PC-9 (cell line): ENCODE measurements at regions not wholly inside any gene's neighbourhood (a gene's known extent, or its start where the extent isn't known, plus 50 kb on each side); places are given as distances from the start of the nearest gene placed in this dataset.

ENCODE experiments used
- BruUV-seq: library from RNA; stranded (reverse); fragments of 400-500 nt; replicated peaks from 2 replicates; lab custom pipeline; 2021; lab: Mats Ljungman, UMichigan
- CTCF ChIA-PET: fragments of 300-600 bp; sonication (Branson Sonifier 250); formaldehyde crosslinking; loops from one replicate; lab custom pipeline; 2022; ENCODE audit warnings: antibody characterized with exemption; lab: Charles Lee
- POLR2A ChIA-PET: fragments of 300-600 bp; sonication (Branson Sonifier 250); formaldehyde crosslinking; loops from one replicate; lab custom pipeline; 2022; ENCODE audit warnings: antibody characterized with exemption; ENCODE audit not compliant: unreplicated experiment; lab: Charles Lee
- DNase-seq, 2 experiments: peaks; one replicate each; pipeline versions ENCODE4 v3.0.0 to v3.0.0-alpha.2; 2015 to 2022; ENCODE audit warnings: mixed read lengths in 1 of 2
- H2AFZ ChIP-seq: fragments of 200-600 bp; sonication (generic); 2 replicates; pipeline ENCODE4 v1.8.1; 2017; ENCODE audit warnings: antibody characterized with exemption
- H3F3A ChIP-seq: fragments of 200-600 bp; sonication (generic); 2 replicates; pipeline ENCODE4 v1.8.1; 2017; ENCODE audit warnings: antibody characterized with exemption, mild to moderate bottlenecking, low read depth; ENCODE audit not compliant: insufficient read depth
- H3K27ac ChIP-seq: fragments of 200-600 bp; sonication (generic); 2 replicates; pipeline ENCODE4 v1.6.1; 2016; ENCODE audit warnings: mixed run types
- H3K27me3 ChIP-seq: fragments of 200-600 bp; sonication (generic); 2 replicates; pipeline ENCODE4 v1.6.1; 2016; ENCODE audit warnings: low read depth, mixed run types; ENCODE audit not compliant: insufficient read depth
- H3K36me3 ChIP-seq: fragments of 200-600 bp; sonication (generic); 2 replicates; pipeline ENCODE4 v1.6.1; 2016; ENCODE audit warnings: low read depth, mixed run types
- H3K4me1 ChIP-seq: fragments of 200-600 bp; sonication (generic); replicated peaks from 2 replicates; pipeline ENCODE4 v1.6.1; 2016; ENCODE audit warnings: mixed run types; ENCODE audit not compliant: insufficient read depth
- H3K4me2 ChIP-seq: fragments of 200-600 bp; sonication (generic); 2 replicates; pipeline ENCODE4 v1.6.1; 2017; ENCODE audit warnings: mixed run types
- H3K4me3 ChIP-seq: fragments of 200-600 bp; sonication (generic); 2 replicates; pipeline ENCODE4 v1.6.1; 2016; ENCODE audit warnings: mixed run types
- H3K79me2 ChIP-seq: fragments of 200-600 bp; sonication (generic); 2 replicates; pipeline ENCODE4 v1.6.1; 2017; ENCODE audit warnings: low read depth, mixed run types
- H3K9me2 ChIP-seq: fragments of 200-600 bp; sonication (generic); 2 replicates; pipeline ENCODE4 v1.8.1; 2017; ENCODE audit warnings: mild to moderate bottlenecking; ENCODE audit not compliant: insufficient read depth
- H3K9me3 ChIP-seq: fragments of 200-600 bp; sonication (generic); 2 replicates; pipeline ENCODE4 v1.8.1; 2016; ENCODE audit warnings: low read depth; ENCODE audit not compliant: insufficient read depth
- H4K20me1 ChIP-seq: fragments of 200-600 bp; sonication (generic); 2 replicates; pipeline ENCODE4 v1.8.1; 2017; ENCODE audit not compliant: insufficient read depth
- CTCF ChIP-seq: fragments of 200-600 bp; sonication (generic); conservative IDR thresholded peaks from 2 replicates; pipeline ENCODE4 v1.6.1; 2017; ENCODE audit warnings: mixed run types, antibody characterized with exemption, mild to moderate bottlenecking, moderate library complexity
- EZH2 ChIP-seq: fragments of 200-600 bp; sonication (generic); IDR thresholded peaks from 2 replicates; pipeline ENCODE4 v1.8.0; 2017; ENCODE audit warnings: antibody characterized with exemption, low read depth
- intact Hi-C: fragments of 100-400 bp; cut with micrococcal nuclease; formaldehyde crosslinking; loops from one replicate; pipeline ENCODE4 v1.10.0; 2022; ENCODE audit not compliant: unreplicated experiment

- H3K4me3 ChIP-seq = no peak overlapping the region
- no peak overlapping the region for H3K27ac ChIP-seq
- no peaks in the 10 kb centered on the region for H3K4me1 ChIP-seq
- ChIA-PET POLR2A (no interaction called here), CTCF (no interaction called here)
- DNase-seq = no peak
- H3K36me3 ChIP-seq = no peaks in the 10 kb centered on the region
- no peaks in the 10 kb centered on the region for H3F3A ChIP-seq
- no peak overlapping the region for H3K4me2 ChIP-seq
- H3K9me3 ChIP-seq = no peaks in the 10 kb centered on the region
- no peak overlapping the region for H2AFZ ChIP-seq
- no peaks in the 10 kb centered on the region for H3K27me3 ChIP-seq
- H4K20me1 ChIP-seq = no peaks in the 10 kb centered on the region
- no peaks in the 10 kb centered on the region for H3K9me2 ChIP-seq
- no TSS peak for BruUV-seq
- intact Hi-C loops = no loop called here
- H3K79me2 ChIP-seq = no peaks in the 10 kb centered on the region
- TF ChIP-seq EZH2 (no peak), CTCF (no peak)
Observed at GRCh38 chr4:111650674-111651086, 494.6 kb upstream of the FAM241A start.

- no TSS peak for BruUV-seq
- Histone ChIP-seq H3K9me2 (no peaks in the 10 kb centered on the region), H3K9me3 (no peaks in the 10 kb centered on the region), H3K36me3 (no peaks in the 10 kb centered on the region), H2AFZ (no peak overlapping the region), H4K20me1 (no peaks in the 10 kb centered on the region), H3K4me1 (no peaks in the 10 kb centered on the region), H3K4me2 (no peak overlapping the region), H3K27ac (no peak overlapping the region), H3K4me3 (no peak overlapping the region), H3F3A (no peaks in the 10 kb centered on the region), H3K27me3 (no peaks in the 10 kb centered on the region), H3K79me2 (no peaks in the 10 kb centered on the region)
- TF ChIP-seq CTCF (no peak), EZH2 (no peak)
- CTCF ChIA-PET = no interaction called here
- intact Hi-C loops = no loop called here
- POLR2A ChIA-PET = no interaction called here
- DNase-seq = no peak
Observed at GRCh38 chr4:111652236-111652635, 493.0 kb upstream of the FAM241A start.

GRCh38 chr4:111652986-111653385 lies 492.3 kb upstream of the FAM241A start:
- ChIA-PET POLR2A (no interaction called here), CTCF (no interaction called here)
- H3K27ac ChIP-seq = no peak overlapping the region
- no peaks in the 10 kb centered on the region; the same call in 1 of the 2 replicates for H4K20me1 ChIP-seq
- no peaks in the 10 kb centered on the region for H3F3A ChIP-seq
- no peaks in the 10 kb centered on the region for H3K36me3 ChIP-seq
- no peaks in the 10 kb centered on the region for H3K27me3 ChIP-seq
- H3K4me3 ChIP-seq = no peak overlapping the region
- TF ChIP-seq EZH2 = no peak
- no peak for TF ChIP-seq CTCF
- no peak overlapping the region for H2AFZ ChIP-seq
- intact Hi-C loops = no loop called here
- BruUV-seq = no TSS peak
- no peak for DNase-seq
- no peaks in the 10 kb centered on the region for H3K79me2 ChIP-seq
- H3K4me1 ChIP-seq = no peaks in the 10 kb centered on the region
- H3K9me2 ChIP-seq = no peaks in the 10 kb centered on the region
- H3K4me2 ChIP-seq = no peak overlapping the region
- no peaks in the 10 kb centered on the region for H3K9me3 ChIP-seq
